GM18858 (cell line): ENCODE measurements at regions not wholly inside any gene's neighbourhood (a gene's known extent, or its start where the extent isn't known, plus 50 kb on each side); places are given as distances from the start of the nearest gene placed in this dataset.
A peak's percentile ranks its signal among the peaks of the same experiment; 100 is the strongest.
"Not testable (repeated sequence)": the region's sequence is repeated elsewhere in the genome, so short reads cannot be mapped to it uniquely, and the experiment has no call there.

Source experiments
- ATAC-seq: cut with Tn5 transposase; IDR thresholded peaks from one replicate; pipeline ENCODE4 v1.9.1; 2021; ENCODE audit not compliant: unreplicated experiment

- no peak for ATAC-seq
Measured at GRCh38 chr13:78876915-78877549, 218.1 kb upstream of the OBI1 start.

- ATAC-seq = peak; percentile 47
Measured at GRCh38 chr13:78875792-78876580, 217.0 kb upstream of the OBI1 start.

- ATAC-seq = no peak
Measured at GRCh38 chr13:78868991-78869390, 210.0 kb upstream of the OBI1 start.

- no peak for ATAC-seq
Measured at GRCh38 chr13:78867655-78868054, 208.7 kb upstream of the OBI1 start.

GRCh38 chr13:78866076-78866475 lies 207.1 kb upstream of the OBI1 start:
- not testable (repeated sequence) for ATAC-seq

GRCh38 chr13:78862446-78862845 lies 203.5 kb upstream of the OBI1 start:
- ATAC-seq = no peak

- no peak for ATAC-seq
Measured at GRCh38 chr13:78852709-78853108, 193.8 kb upstream of the OBI1 start.

- no peak for ATAC-seq
Measured at GRCh38 chr13:78845656-78846365, 186.9 kb upstream of the OBI1 start.

- no peak for ATAC-seq
Measured at GRCh38 chr13:78844106-78844505, 185.2 kb upstream of the OBI1 start.

- no peak for ATAC-seq
Measured at GRCh38 chr13:78841358-78841963, 182.5 kb upstream of the OBI1 start.

- ATAC-seq = no peak
Measured at GRCh38 chr13:78836238-78836784, 177.4 kb upstream of the OBI1 start.

- no peak for ATAC-seq
Measured at GRCh38 chr13:78832461-78832860, 173.5 kb upstream of the OBI1 start.

GRCh38 chr13:78830508-78830907 lies 171.6 kb upstream of the OBI1 start:
- ATAC-seq = no peak

GRCh38 chr13:78829821-78830220 lies 170.9 kb upstream of the OBI1 start:
- ATAC-seq = no peak

GRCh38 chr13:78827471-78827870 lies 168.5 kb upstream of the OBI1 start:
- ATAC-seq = no peak

GRCh38 chr13:78826936-78827335 lies 168.0 kb upstream of the OBI1 start:
- no peak for ATAC-seq

GRCh38 chr13:78826312-78826711 lies 167.4 kb upstream of the OBI1 start:
- no peak for ATAC-seq

GRCh38 chr13:78820541-78820940 lies 161.6 kb upstream of the OBI1 start:
- no peak for ATAC-seq

- no peak for ATAC-seq
Measured at GRCh38 chr13:78816592-78816991, 157.6 kb upstream of the OBI1 start.

- no peak for ATAC-seq
Measured at GRCh38 chr13:78816154-78816553, 157.2 kb upstream of the OBI1 start.

- peak; percentile 68 for ATAC-seq
Measured at GRCh38 chr13:78806457-78806856, 147.5 kb upstream of the OBI1 start.
